CD14-positive monocyte (primary cell): ENCODE measurements at regions not wholly inside any gene's neighbourhood (a gene's known extent, or its start where the extent isn't known, plus 50 kb on each side); places are given as distances from the start of the nearest gene placed in this dataset.

Experiments
- DNase-seq, 3 donors: peaks; one replicate each; pipeline ENCODE4 v3.0.0-alpha.2; 2011 to 2022
- H2AFZ ChIP-seq: 2 replicates; pipeline ENCODE4 v1.6.0; 2012; ENCODE audit warnings: mild to moderate bottlenecking, low read depth, low read length, inconsistent platforms; ENCODE audit not compliant: insufficient read depth, poor library complexity, severe bottlenecking
- H3K27ac ChIP-seq, 2 donors: 1 replicate in 1 of 2; 2 replicates in 1 of 2; pipeline ENCODE4 v1.5.1; 2012 to 2013; ENCODE audit warnings: low read length in 2 of 2, control low read depth in 1 of 2, inconsistent platforms in 1 of 2, low read depth in 1 of 2, mild to moderate bottlenecking in 1 of 2
- H3K27me3 ChIP-seq, 2 donors: one replicate each; pipeline versions ENCODE4 v1.6.0 to v1.6.1; 2011 to 2013; ENCODE audit warnings: low read length in 2 of 2; ENCODE audit not compliant: control insufficient read depth in 2 of 2, insufficient read depth in 2 of 2
- H3K36me3 ChIP-seq, 2 donors: replicated peaks in 1 of 2; 1 replicate in 1 of 2; 2 replicates in 1 of 2; pipeline versions ENCODE4 v1.5.1 to v1.6.1; 2012 to 2013; ENCODE audit warnings: low read length in 2 of 2, control low read depth in 1 of 2, inconsistent platforms in 1 of 2, mild to moderate bottlenecking in 1 of 2; ENCODE audit not compliant: insufficient read depth in 2 of 2, control insufficient read depth in 1 of 2
- H3K4me1 ChIP-seq, 2 donors: 1 replicate in 1 of 2; 2 replicates in 1 of 2; pipeline versions ENCODE4 v1.5.1 to v1.6.1; 2012 to 2013; ENCODE audit warnings: low read length in 2 of 2, control low read depth in 1 of 2, inconsistent platforms in 1 of 2, mild to moderate bottlenecking in 1 of 2, moderate library complexity in 1 of 2; ENCODE audit not compliant: insufficient read depth in 2 of 2, control insufficient read depth in 1 of 2
- H3K4me2 ChIP-seq: replicated peaks from 2 replicates; pipeline ENCODE3; 2012; ENCODE audit warnings: low read length, moderate library complexity, mild to moderate bottlenecking; ENCODE audit not compliant: poor library complexity, severe bottlenecking; ENCODE audit errors: extremely low read depth
- H3K4me3 ChIP-seq, 3 experiments: fragments of 200-600 bp in 1 of 3; sonication (generic) in 1 of 3; replicated peaks in 1 of 3; 1 replicate in 2 of 3; 2 replicates in 1 of 3; pipeline ENCODE4 v1.5.1; 2011 to 2013; ENCODE audit warnings: low read length in 3 of 3, mild to moderate bottlenecking in 3 of 3, control low read depth in 2 of 3, low read depth in 2 of 3, inconsistent platforms in 1 of 3, moderate library complexity in 1 of 3
- H3K79me2 ChIP-seq: 2 replicates; pipeline ENCODE4 v1.6.0; 2012; ENCODE audit warnings: mild to moderate bottlenecking, control low read depth, inconsistent platforms, low read length, moderate library complexity; ENCODE audit not compliant: insufficient read depth
- H3K9ac ChIP-seq: 2 replicates; pipeline ENCODE4 v1.6.0; 2017; ENCODE audit warnings: low read length, mild to moderate bottlenecking; ENCODE audit not compliant: insufficient read depth, poor library complexity, severe bottlenecking
- H3K9me3 ChIP-seq, 2 donors: replicated peaks in 1 of 2; 1 replicate in 1 of 2; 2 replicates in 1 of 2; pipeline versions ENCODE4 v1.5.1 to v1.6.1; 2012 to 2013; ENCODE audit warnings: low read length in 2 of 2, control low read depth in 1 of 2; ENCODE audit not compliant: control insufficient read depth in 1 of 2, insufficient read depth in 1 of 2
- H4K20me1 ChIP-seq: 2 replicates; pipeline ENCODE4 v1.6.0; 2012; ENCODE audit warnings: mild to moderate bottlenecking, low read length, control low read depth, moderate library complexity; ENCODE audit not compliant: insufficient read depth
- H3K27ac Mint-ChIP-seq, 7 donors: one replicate each; pipeline ENCODE4 v1.8.0; 2020; ENCODE audit warnings: mild to moderate bottlenecking in 7 of 7, mixed read lengths in 7 of 7, moderate library complexity in 6 of 7, inconsistent platforms in 2 of 7
- H3K27me3 Mint-ChIP-seq, 3 donors: one replicate each; pipeline ENCODE4 v1.8.0; 2021 to 2022; ENCODE audit warnings: low read depth in 3 of 3, mild to moderate bottlenecking in 3 of 3, mixed read lengths in 3 of 3, moderate library complexity in 3 of 3, inconsistent platforms in 1 of 3
- H3K36me3 Mint-ChIP-seq, 2 donors: one replicate each; pipeline ENCODE4 v1.8.0; 2020; ENCODE audit warnings: mixed read lengths in 2 of 2, inconsistent platforms in 1 of 2, mild to moderate bottlenecking in 1 of 2
- H3K4me1 Mint-ChIP-seq: one replicate; pipeline ENCODE4 v1.8.0; 2020; ENCODE audit warnings: mild to moderate bottlenecking, mixed read lengths
- H3K4me3 Mint-ChIP-seq, 2 donors: one replicate each; pipeline ENCODE4 v1.8.0; 2020; ENCODE audit warnings: mild to moderate bottlenecking in 2 of 2, mixed read lengths in 2 of 2, moderate library complexity in 1 of 2
- H3K9me3 Mint-ChIP-seq, 7 donors: one replicate each; pipeline ENCODE4 v1.8.0; 2020 to 2022; ENCODE audit warnings: mixed read lengths in 7 of 7, mild to moderate bottlenecking in 6 of 7, moderate library complexity in 6 of 7, inconsistent platforms in 2 of 7
- CTCF ChIP-seq: fragments of 200-600 bp; IDR thresholded peaks from one replicate; pipeline ENCODE4 v1.8.0; 2022; ENCODE audit warnings: antibody characterized with exemption, mild to moderate bottlenecking
- WGBS: methylation state at CpG from one replicate; pipeline ENCODE4 v1.1.5; 2013; ENCODE audit warnings: missing lambda C conversion rate; ENCODE audit not compliant: insufficient coverage; 5-methylcytosine and 5-hydroxymethylcytosine counted together
- intact Hi-C, 2 donors: fragments of 100-400 bp; cut with micrococcal nuclease; formaldehyde crosslinking; loops; one replicate each; pipeline versions ENCODE4 v1.15.0 to v1.15.1; 2023

GRCh38 chr3:22199095-22199494 lies 448.1 kb upstream of the ZNF385D start:
- Histone ChIP-seq H3K27me3 (no peaks in the 10 kb centered on the region), H3K4me2 (no peak overlapping the region), H2AFZ (no peak overlapping the region), H3K9me3 (peaks cover 0 to 9% of the 10 kb centered on the region in 2 donors), H3K4me1 (no peaks in the 10 kb centered on the region), H4K20me1 (no peaks in the 10 kb centered on the region), H3K9ac (no peak overlapping the region), H3K36me3 (no peaks in the 10 kb centered on the region), H3K4me3 (no peak overlapping the region), H3K79me2 (no peaks in the 10 kb centered on the region), H3K27ac (no peak overlapping the region)
- WGBS, result no CpG with 5 or more reads among the region's 1 CpG
- no peak for TF ChIP-seq CTCF
- peaks cover 0 to 1% (median 0%) of the 10 kb centered on the region in 3 donors for H3K27me3 Mint-ChIP-seq
- DNase-seq, result no peak
- no peaks in the 10 kb centered on the region for H3K36me3 Mint-ChIP-seq
- no peaks in the 10 kb centered on the region for H3K4me1 Mint-ChIP-seq
- peaks cover 0 to 5% (median 0%) of the 10 kb centered on the region in 7 donors for H3K9me3 Mint-ChIP-seq
- H3K4me3 Mint-ChIP-seq, result no peak overlapping the region
- no peak overlapping the region for H3K27ac Mint-ChIP-seq
- intact Hi-C loops, result no loop called here

- TF ChIP-seq CTCF, result no peak
- Histone ChIP-seq H3K4me3 (no peak overlapping the region), H4K20me1 (no peaks in the 10 kb centered on the region), H3K27me3 (no peaks in the 10 kb centered on the region), H3K36me3 (no peaks in the 10 kb centered on the region), H3K27ac (no peak overlapping the region), H2AFZ (no peak overlapping the region), H3K9ac (no peak overlapping the region), H3K4me2 (no peak overlapping the region), H3K79me2 (no peaks in the 10 kb centered on the region), H3K4me1 (no peaks in the 10 kb centered on the region), H3K9me3 (peaks cover 0 to under 1% of the 10 kb centered on the region in 2 donors)
- no peak overlapping the region for H3K4me3 Mint-ChIP-seq
- H3K27ac Mint-ChIP-seq, result no peak overlapping the region
- DNase-seq, result no peak
- no peaks in the 10 kb centered on the region for H3K36me3 Mint-ChIP-seq
- no peaks in the 10 kb centered on the region for H3K4me1 Mint-ChIP-seq
- no CpG with 5 or more reads among the region's 1 CpG for WGBS
- peaks cover 0 to 2% (median 1%) of the 10 kb centered on the region in 3 donors for H3K27me3 Mint-ChIP-seq
- peaks cover 0 to 6% (median 0%) of the 10 kb centered on the region in 7 donors for H3K9me3 Mint-ChIP-seq
- intact Hi-C loops, result no loop called here
These were observed 457.8 kb upstream of the ZNF385D start for GRCh38 chr3:22208844-22209243.
